SK-N-SH treated with all-trans-retinoic acid at 6 μM for 48 hours (cell line): ENCODE measurements at regions not wholly inside any gene's neighbourhood (a gene's known extent, or its start where the extent isn't known, plus 50 kb on each side); places are given as distances from the start of the nearest gene placed in this dataset.

ENCODE experiments used
- ATAC-seq: fragments of 200-7000 bp; cut with Tn5 transposase; 3 replicates; pipeline ENCODE4 v1.9.1; 2020; ENCODE audit warnings: mild to moderate bottlenecking, moderate library complexity
- ARNTL ChIP-seq: fragments of 450-650 bp; formaldehyde crosslinking; IDR thresholded peaks from 2 replicates; pipeline ENCODE4 v1.5.0; 2020; ENCODE audit warnings: low read depth, mild to moderate bottlenecking, moderate library complexity, borderline replicate concordance
- BACH2 ChIP-seq: fragments of 250-450 bp; sonication (Bioruptor Pico); IDR thresholded peaks from 2 replicates; pipeline ENCODE4 v1.9.0; 2021; ENCODE audit warnings: mild to moderate bottlenecking, borderline replicate concordance
- CSDC2 ChIP-seq: fragments of 250-450 bp; sonication (Bioruptor Pico); IDR thresholded peaks from 2 replicates; pipeline ENCODE4 v1.5.0; 2020; ENCODE audit warnings: mild to moderate bottlenecking, moderate library complexity
- ESRRG ChIP-seq: fragments of 250-450 bp; sonication (Bioruptor Pico); IDR thresholded peaks from 2 replicates; pipeline ENCODE4 v1.6.1; 2021; ENCODE audit warnings: mild to moderate bottlenecking
- ISL1 ChIP-seq: fragments of 250-450 bp; sonication (Bioruptor Pico); IDR thresholded peaks from 2 replicates; pipeline ENCODE4 v2.1.2; 2022; ENCODE audit warnings: mild to moderate bottlenecking, moderate library complexity
- OSR1 ChIP-seq: fragments of 250-450 bp; sonication (Bioruptor Pico); IDR thresholded peaks from 2 replicates; pipeline ENCODE4 v1.8.0; 2022; ENCODE audit warnings: moderate library complexity, mild to moderate bottlenecking, inconsistent platforms
- PATZ1 ChIP-seq: fragments of 250-450 bp; sonication (Bioruptor Pico); IDR thresholded peaks from 2 replicates; pipeline ENCODE4 v1.8.0; 2020; ENCODE audit warnings: mild to moderate bottlenecking, moderate library complexity, borderline replicate concordance
- PPARA ChIP-seq: fragments of 250-450 bp; sonication (Bioruptor Pico); IDR thresholded peaks from 2 replicates; pipeline ENCODE4 v1.5.0; 2020; ENCODE audit warnings: mild to moderate bottlenecking, borderline replicate concordance
- SNAI2 ChIP-seq: fragments of 250-450 bp; sonication (Bioruptor Pico); IDR thresholded peaks from 2 replicates; pipeline ENCODE4 v1.5.0; 2020; ENCODE audit warnings: mild to moderate bottlenecking, moderate library complexity
- TCF4 ChIP-seq: fragments of 250-450 bp; sonication (Bioruptor Pico); IDR thresholded peaks from 2 replicates; pipeline ENCODE4 v1.8.0; 2021; ENCODE audit warnings: mild to moderate bottlenecking, moderate library complexity, borderline replicate concordance
- TOX ChIP-seq: fragments of 250-450 bp; sonication (Bioruptor Pico); IDR thresholded peaks from 2 replicates; pipeline ENCODE4 v1.8.0; 2021; ENCODE audit warnings: mild to moderate bottlenecking, moderate library complexity, borderline replicate concordance
- TSHZ2 ChIP-seq: fragments of 250-450 bp; sonication (Bioruptor Pico); IDR thresholded peaks from 2 replicates; pipeline ENCODE4 v1.5.0; 2020; ENCODE audit warnings: mild to moderate bottlenecking, moderate library complexity
- ZFP3 ChIP-seq: fragments of 250-450 bp; sonication (Bioruptor Pico); IDR thresholded peaks from 2 replicates; pipeline ENCODE4 v1.5.0; 2020; ENCODE audit warnings: mild to moderate bottlenecking, moderate library complexity
- ZFP30 ChIP-seq: fragments of 450-650 bp; formaldehyde crosslinking; IDR thresholded peaks from 2 replicates; pipeline ENCODE4 v1.5.0; 2022; ENCODE audit warnings: mild to moderate bottlenecking, moderate library complexity
- ZNF565 ChIP-seq: fragments of 450-650 bp; formaldehyde crosslinking; conservative IDR thresholded peaks from 2 replicates; pipeline ENCODE4 v1.5.0; 2020; ENCODE audit warnings: low read depth, mild to moderate bottlenecking, moderate library complexity
- ZNF70 ChIP-seq: fragments of 450-650 bp; formaldehyde crosslinking; IDR thresholded peaks from 2 replicates; pipeline ENCODE4 v1.5.0; 2020; ENCODE audit warnings: mild to moderate bottlenecking, moderate library complexity
- ZNF8 ChIP-seq: fragments of 450-650 bp; formaldehyde crosslinking; IDR thresholded peaks from 2 replicates; pipeline ENCODE4 v1.5.0; 2020; ENCODE audit warnings: mild to moderate bottlenecking, moderate library complexity
- TF ChIP-seq, protein P1 (sequence below): fragments of 250-450 bp; sonication (Bioruptor Pico); IDR thresholded peaks from 2 replicates; pipeline ENCODE4 v1.5.1; 2021; ENCODE audit warnings: mild to moderate bottlenecking, moderate library complexity
- TF ChIP-seq, protein P2 (sequence below): fragments of 250-450 bp; sonication (Bioruptor Pico); IDR thresholded peaks from 2 replicates; pipeline ENCODE4 v1.8.0; 2021; ENCODE audit warnings: low read depth, mild to moderate bottlenecking, moderate library complexity, borderline replicate concordance
- TF ChIP-seq, protein P3 (sequence below): fragments of 250-450 bp; sonication (Bioruptor Pico); IDR thresholded peaks from 2 replicates; pipeline ENCODE4 v1.5.1; 2020; ENCODE audit warnings: low read depth, mild to moderate bottlenecking, moderate library complexity

GRCh38 chr5:114935490-114935889 lies 234.2 kb downstream of the TRIM36 start:
- ATAC-seq, result no peak
- TF ChIP-seq ESRRG (CRISPR knock-in tag), result no peak
- TF ChIP-seq, all 23 proteins: peak for 0

DNA sequence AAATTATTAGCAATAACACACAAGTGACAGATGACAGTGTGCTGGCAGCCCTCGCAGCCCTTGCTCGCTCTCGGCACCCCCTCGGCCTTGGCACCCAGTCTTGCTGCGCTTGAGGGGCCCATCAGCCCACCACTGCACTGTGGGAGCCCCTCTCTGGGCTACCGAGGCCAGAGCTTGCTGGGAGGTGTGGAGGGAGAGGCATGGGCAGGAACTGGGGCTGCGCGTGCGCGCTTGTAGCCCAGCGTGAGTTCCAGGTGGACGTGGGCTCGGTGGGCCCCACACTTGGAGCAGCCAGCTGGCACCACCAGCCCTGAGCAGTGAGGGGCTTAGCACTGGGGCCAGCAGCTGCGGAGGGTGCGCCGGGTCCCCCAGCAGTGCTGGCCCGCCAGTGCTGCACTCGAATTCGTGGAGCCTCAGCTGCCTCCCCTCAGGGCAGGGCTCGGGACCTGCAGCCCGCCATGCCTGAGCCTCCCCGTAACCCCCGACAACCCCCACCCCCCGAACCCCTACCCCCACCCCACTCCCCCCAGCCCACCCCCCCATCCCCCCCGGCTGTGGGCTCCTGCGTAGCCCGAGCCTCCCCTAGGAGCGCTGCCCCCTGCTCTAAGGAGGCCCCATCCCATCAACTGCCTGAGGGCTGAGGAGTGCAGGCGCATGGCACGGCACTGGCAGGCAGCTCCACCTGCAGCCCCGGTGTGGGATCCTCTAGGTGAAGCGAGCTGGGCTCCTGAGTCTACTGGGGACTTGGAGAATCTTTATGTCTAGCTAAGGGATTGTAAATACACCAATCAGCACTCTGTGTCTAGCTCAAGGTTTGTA lies 240.9 kb downstream of the TRIM36 start:
- no peak for TF ChIP-seq ISL1
- TF ChIP-seq, protein P1, sequence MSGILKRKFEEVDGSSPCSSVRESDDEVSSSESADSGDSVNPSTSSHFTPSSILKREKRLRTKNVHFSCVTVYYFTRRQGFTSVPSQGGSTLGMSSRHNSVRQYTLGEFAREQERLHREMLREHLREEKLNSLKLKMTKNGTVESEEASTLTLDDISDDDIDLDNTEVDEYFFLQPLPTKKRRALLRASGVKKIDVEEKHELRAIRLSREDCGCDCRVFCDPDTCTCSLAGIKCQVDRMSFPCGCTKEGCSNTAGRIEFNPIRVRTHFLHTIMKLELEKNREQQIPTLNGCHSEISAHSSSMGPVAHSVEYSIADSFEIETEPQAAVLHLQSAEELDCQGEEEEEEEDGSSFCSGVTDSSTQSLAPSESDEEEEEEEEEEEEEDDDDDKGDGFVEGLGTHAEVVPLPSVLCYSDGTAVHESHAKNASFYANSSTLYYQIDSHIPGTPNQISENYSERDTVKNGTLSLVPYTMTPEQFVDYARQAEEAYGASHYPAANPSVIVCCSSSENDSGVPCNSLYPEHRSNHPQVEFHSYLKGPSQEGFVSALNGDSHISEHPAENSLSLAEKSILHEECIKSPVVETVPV (CRISPR knock-in tag), result no peak
- TF ChIP-seq ZFP3 (CRISPR knock-in tag), result no peak
- no peak for TF ChIP-seq CSDC2 (CRISPR knock-in tag)
- no peak for TF ChIP-seq OSR1 (CRISPR knock-in tag)
- no peak for TF ChIP-seq ARNTL
- TF ChIP-seq, protein P2, sequence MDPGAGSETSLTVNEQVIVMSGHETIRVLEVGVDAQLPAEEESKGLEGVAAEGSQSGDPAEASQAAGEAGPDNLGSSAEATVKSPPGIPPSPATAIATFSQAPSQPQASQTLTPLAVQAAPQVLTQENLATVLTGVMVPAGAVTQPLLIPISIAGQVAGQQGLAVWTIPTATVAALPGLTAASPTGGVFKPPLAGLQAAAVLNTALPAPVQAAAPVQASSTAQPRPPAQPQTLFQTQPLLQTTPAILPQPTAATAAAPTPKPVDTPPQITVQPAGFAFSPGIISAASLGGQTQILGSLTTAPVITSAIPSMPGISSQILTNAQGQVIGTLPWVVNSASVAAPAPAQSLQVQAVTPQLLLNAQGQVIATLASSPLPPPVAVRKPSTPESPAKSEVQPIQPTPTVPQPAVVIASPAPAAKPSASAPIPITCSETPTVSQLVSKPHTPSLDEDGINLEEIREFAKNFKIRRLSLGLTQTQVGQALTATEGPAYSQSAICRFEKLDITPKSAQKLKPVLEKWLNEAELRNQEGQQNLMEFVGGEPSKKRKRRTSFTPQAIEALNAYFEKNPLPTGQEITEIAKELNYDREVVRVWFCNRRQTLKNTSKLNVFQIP (CRISPR knock-in tag), result no peak
- no peak for TF ChIP-seq ZNF70 (CRISPR knock-in tag)
- TF ChIP-seq ZFP30 (CRISPR knock-in tag), result no peak
- TF ChIP-seq SNAI2 (CRISPR knock-in tag), result no peak
- no peak for TF ChIP-seq TSHZ2 (CRISPR knock-in tag)
- TF ChIP-seq ZNF565 (CRISPR knock-in tag), result no peak
- TF ChIP-seq, protein P3, sequence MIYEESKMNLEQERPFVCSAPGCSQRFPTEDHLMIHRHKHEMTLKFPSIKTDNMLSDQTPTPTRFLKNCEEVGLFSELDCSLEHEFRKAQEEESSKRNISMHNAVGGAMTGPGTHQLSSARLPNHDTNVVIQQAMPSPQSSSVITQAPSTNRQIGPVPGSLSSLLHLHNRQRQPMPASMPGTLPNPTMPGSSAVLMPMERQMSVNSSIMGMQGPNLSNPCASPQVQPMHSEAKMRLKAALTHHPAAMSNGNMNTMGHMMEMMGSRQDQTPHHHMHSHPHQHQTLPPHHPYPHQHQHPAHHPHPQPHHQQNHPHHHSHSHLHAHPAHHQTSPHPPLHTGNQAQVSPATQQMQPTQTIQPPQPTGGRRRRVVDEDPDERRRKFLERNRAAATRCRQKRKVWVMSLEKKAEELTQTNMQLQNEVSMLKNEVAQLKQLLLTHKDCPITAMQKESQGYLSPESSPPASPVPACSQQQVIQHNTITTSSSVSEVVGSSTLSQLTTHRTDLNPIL (CRISPR knock-in tag), result no peak
- TF ChIP-seq BACH2 (CRISPR knock-in tag), result no peak
- no peak for TF ChIP-seq TCF4 (CRISPR knock-in tag)
- TF ChIP-seq, all 23 proteins: peak for 0
- ATAC-seq, result no peak

GRCh38 chr5:114924769-114925168 lies 244.9 kb downstream of the TRIM36 start:
- no peak for ATAC-seq
- no peak for TF ChIP-seq SNAI2 (CRISPR knock-in tag)
- TF ChIP-seq TSHZ2 (CRISPR knock-in tag), result no peak
- no peak for TF ChIP-seq TCF4 (CRISPR knock-in tag)
- TF ChIP-seq PATZ1, result no peak
- TF ChIP-seq, protein P1 (CRISPR knock-in tag), result no peak
- no peak for TF ChIP-seq CSDC2 (CRISPR knock-in tag)
- no peak for TF ChIP-seq ISL1
- no peak for TF ChIP-seq ZNF565 (CRISPR knock-in tag)
- TF ChIP-seq ZNF8 (CRISPR knock-in tag), result no peak
- TF ChIP-seq ZNF70 (CRISPR knock-in tag), result no peak
- no peak for TF ChIP-seq ESRRG (CRISPR knock-in tag)
- TF ChIP-seq BACH2 (CRISPR knock-in tag), result no peak
- TF ChIP-seq ZFP3 (CRISPR knock-in tag), result no peak
- TF ChIP-seq PPARA (CRISPR knock-in tag), result no peak
- TF ChIP-seq TOX (CRISPR knock-in tag), result no peak
- TF ChIP-seq, protein P3 (CRISPR knock-in tag), result no peak
- TF ChIP-seq ZFP30 (CRISPR knock-in tag), result no peak
